Astrocyte (in vitro differentiated cells and primary cell): ENCODE measurements at regions not wholly inside any gene's neighbourhood (a gene's known extent, or its start where the extent isn't known, plus 50 kb on each side); places are given as distances from the start of the nearest gene placed in this dataset.

Experiments
- DNase-seq: peaks from one replicate; pipeline ENCODE4 v3.0.0-alpha.2; 2010; ENCODE audit warnings: low read depth
- FAIRE-seq: peaks from 2 replicates; lab custom pipeline; 2011; peaks lifted over from hg19 to GRCh38; lab: Jason Lieb, UNC
- H2AFZ ChIP-seq: 2 replicates; pipeline ENCODE4 v1.6.0; 2012; ENCODE audit warnings: low read depth, low read length, inconsistent platforms
- H3K27ac ChIP-seq: 2 replicates; pipeline ENCODE4 v1.5.1; 2011; ENCODE audit warnings: low read depth, low read length, inconsistent platforms
- H3K27me3 ChIP-seq: 2 replicates; pipeline ENCODE4 v1.6.0; 2011; ENCODE audit warnings: low read length, inconsistent platforms; ENCODE audit not compliant: insufficient read depth
- H3K36me3 ChIP-seq: 2 replicates; pipeline ENCODE4 v1.5.1; 2011; ENCODE audit warnings: low read length, inconsistent platforms; ENCODE audit not compliant: insufficient read depth
- H3K4me1 ChIP-seq: 2 replicates; pipeline ENCODE4 v1.5.1; 2011; ENCODE audit warnings: low read length, inconsistent platforms; ENCODE audit not compliant: insufficient read depth
- H3K4me2 ChIP-seq: 2 replicates; pipeline ENCODE4 v1.6.0; 2012; ENCODE audit warnings: low read length, inconsistent platforms
- H3K4me3 ChIP-seq: 2 replicates; pipeline ENCODE4 v1.5.1; 2011; ENCODE audit warnings: low read depth, mild to moderate bottlenecking, low read length, inconsistent platforms; ENCODE audit not compliant: insufficient read depth
- H3K79me2 ChIP-seq: 2 replicates; pipeline ENCODE4 v1.6.0; 2012; ENCODE audit warnings: mild to moderate bottlenecking, low read length, inconsistent platforms; ENCODE audit not compliant: insufficient read depth
- H3K9ac ChIP-seq: 2 replicates; pipeline ENCODE4 v1.6.0; 2012; ENCODE audit warnings: mild to moderate bottlenecking, low read length, inconsistent platforms
- H3K9me3 ChIP-seq: 2 replicates; pipeline ENCODE4 v1.5.1; 2012; ENCODE audit warnings: low read depth, mild to moderate bottlenecking, low read length, inconsistent platforms; ENCODE audit not compliant: insufficient read depth
- H4K20me1 ChIP-seq: 2 replicates; pipeline ENCODE4 v1.6.0; 2012; ENCODE audit warnings: low read length, inconsistent platforms; ENCODE audit not compliant: insufficient read depth
- H3K27ac Mint-ChIP-seq: one replicate; pipeline ENCODE4 v1.8.0; 2021; ENCODE audit warnings: mild to moderate bottlenecking, mixed read lengths; ENCODE audit not compliant: unreplicated experiment
- H3K27me3 Mint-ChIP-seq: one replicate; pipeline ENCODE4 v1.8.0; 2021; ENCODE audit warnings: low read depth, mixed read lengths; ENCODE audit not compliant: unreplicated experiment
- H3K36me3 Mint-ChIP-seq: one replicate; pipeline ENCODE4 v1.8.0; 2021; ENCODE audit warnings: low read depth, mixed read lengths; ENCODE audit not compliant: unreplicated experiment
- H3K4me1 Mint-ChIP-seq: one replicate; pipeline ENCODE4 v1.8.0; 2021; ENCODE audit warnings: low read depth, mixed read lengths; ENCODE audit not compliant: unreplicated experiment
- H3K4me3 Mint-ChIP-seq: one replicate; pipeline ENCODE4 v1.8.0; 2021; ENCODE audit warnings: mild to moderate bottlenecking, moderate library complexity, mixed read lengths; ENCODE audit not compliant: unreplicated experiment
- H3K9me3 Mint-ChIP-seq: one replicate; pipeline ENCODE4 v1.8.0; 2021; ENCODE audit warnings: mild to moderate bottlenecking, mixed read lengths; ENCODE audit not compliant: unreplicated experiment
- EZH2 ChIP-seq: IDR thresholded peaks from 2 replicates; pipeline ENCODE4 v1.6.1; 2012; ENCODE audit warnings: mild to moderate bottlenecking, low read length, inconsistent platforms; ENCODE audit not compliant: insufficient read depth
- TF ChIP-seq, protein P1 (sequence below): IDR thresholded peaks from 2 replicates; pipeline ENCODE4 v1.5.1; 2011; ENCODE audit warnings: low read depth, mild to moderate bottlenecking, inconsistent platforms, low read length, moderate library complexity; ENCODE audit not compliant: insufficient read depth

DNA sequence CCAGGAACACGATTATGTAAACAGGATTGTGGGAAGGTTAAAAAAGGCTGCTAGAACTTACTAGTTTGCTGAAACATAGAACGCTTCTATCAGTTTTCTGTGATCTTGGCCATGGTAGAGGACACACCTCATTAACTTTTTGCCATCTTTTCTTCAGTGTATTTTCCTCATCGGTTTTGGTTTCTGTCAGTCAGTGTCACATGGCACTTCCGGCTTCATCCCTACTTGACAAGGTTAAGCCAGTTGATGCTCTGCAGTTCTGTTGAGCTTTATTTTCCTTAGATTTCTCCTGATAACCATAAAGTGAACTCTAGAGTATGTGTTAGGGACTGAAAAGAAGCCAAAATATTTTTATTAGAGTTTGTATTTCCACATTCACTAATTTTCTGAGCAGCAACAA is 147.5 kb downstream of the NDFIP2 start:
- DNase-seq (no peak), FAIRE-seq (peak; percentile 47)
- H3K9me3 ChIP-seq = no peaks in the 10 kb centered on the region
- no peak overlapping the region for H2AFZ ChIP-seq
- Mint-ChIP-seq H3K4me1 (peaks cover 6% of the 10 kb centered on the region), H3K27me3 (no peaks in the 10 kb centered on the region), H3K9me3 (peaks cover 2% of the 10 kb centered on the region), H3K27ac (no peak overlapping the region), H3K4me3 (no peak overlapping the region), H3K36me3 (no peaks in the 10 kb centered on the region)
- H3K9ac ChIP-seq = no peak overlapping the region
- no peak overlapping the region for H3K4me2 ChIP-seq
- no peak overlapping the region for H3K4me3 ChIP-seq
- TF ChIP-seq EZH2 = no peak
- TF ChIP-seq, protein P1, sequence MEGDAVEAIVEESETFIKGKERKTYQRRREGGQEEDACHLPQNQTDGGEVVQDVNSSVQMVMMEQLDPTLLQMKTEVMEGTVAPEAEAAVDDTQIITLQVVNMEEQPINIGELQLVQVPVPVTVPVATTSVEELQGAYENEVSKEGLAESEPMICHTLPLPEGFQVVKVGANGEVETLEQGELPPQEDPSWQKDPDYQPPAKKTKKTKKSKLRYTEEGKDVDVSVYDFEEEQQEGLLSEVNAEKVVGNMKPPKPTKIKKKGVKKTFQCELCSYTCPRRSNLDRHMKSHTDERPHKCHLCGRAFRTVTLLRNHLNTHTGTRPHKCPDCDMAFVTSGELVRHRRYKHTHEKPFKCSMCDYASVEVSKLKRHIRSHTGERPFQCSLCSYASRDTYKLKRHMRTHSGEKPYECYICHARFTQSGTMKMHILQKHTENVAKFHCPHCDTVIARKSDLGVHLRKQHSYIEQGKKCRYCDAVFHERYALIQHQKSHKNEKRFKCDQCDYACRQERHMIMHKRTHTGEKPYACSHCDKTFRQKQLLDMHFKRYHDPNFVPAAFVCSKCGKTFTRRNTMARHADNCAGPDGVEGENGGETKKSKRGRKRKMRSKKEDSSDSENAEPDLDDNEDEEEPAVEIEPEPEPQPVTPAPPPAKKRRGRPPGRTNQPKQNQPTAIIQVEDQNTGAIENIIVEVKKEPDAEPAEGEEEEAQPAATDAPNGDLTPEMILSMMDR = no peak
- H3K36me3 ChIP-seq = no peaks in the 10 kb centered on the region
- no peak overlapping the region for H3K27ac ChIP-seq
- no peaks in the 10 kb centered on the region for H3K79me2 ChIP-seq
- H3K27me3 ChIP-seq = no peaks in the 10 kb centered on the region
- H3K4me1 ChIP-seq = no peaks in the 10 kb centered on the region
- no peaks in the 10 kb centered on the region for H4K20me1 ChIP-seq

DNA sequence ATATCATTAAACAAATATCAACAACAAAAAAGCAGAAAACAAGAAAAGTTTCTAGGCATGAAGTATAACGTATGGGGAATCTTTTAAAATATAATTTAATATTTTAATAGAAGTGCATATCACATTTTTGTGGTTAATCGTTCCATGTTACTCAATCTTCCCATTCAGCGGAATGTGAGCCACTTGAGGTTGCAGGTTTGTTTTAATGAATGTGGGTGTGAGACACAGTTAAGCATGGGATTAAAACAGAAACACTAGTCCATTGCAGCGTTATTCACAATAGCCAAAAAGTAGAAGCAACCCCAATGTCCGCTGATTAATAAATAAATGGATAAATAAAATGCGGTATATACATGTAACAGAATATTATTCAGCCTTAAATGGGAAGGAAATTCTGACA is 146.0 kb downstream of the NDFIP2 start:
- Histone ChIP-seq H3K36me3 (no peaks in the 10 kb centered on the region), H2AFZ (no peak overlapping the region), H3K4me2 (no peak overlapping the region), H3K79me2 (no peaks in the 10 kb centered on the region), H3K27ac (no peak overlapping the region), H3K27me3 (no peaks in the 10 kb centered on the region), H4K20me1 (no peaks in the 10 kb centered on the region), H3K9me3 (no peaks in the 10 kb centered on the region), H3K4me1 (no peaks in the 10 kb centered on the region), H3K9ac (no peak overlapping the region), H3K4me3 (no peak overlapping the region)
- TF ChIP-seq, protein P1 = no peak
- no peak for TF ChIP-seq EZH2
- no peak overlapping the region for H3K4me3 Mint-ChIP-seq
- FAIRE-seq = no peak
- DNase-seq = peak; percentile 12
- H3K27ac Mint-ChIP-seq = no peak overlapping the region
- no peaks in the 10 kb centered on the region for H3K27me3 Mint-ChIP-seq
- peaks cover 7% of the 10 kb centered on the region for H3K4me1 Mint-ChIP-seq
- H3K9me3 Mint-ChIP-seq = peaks cover 2% of the 10 kb centered on the region
- no peaks in the 10 kb centered on the region for H3K36me3 Mint-ChIP-seq

DNA sequence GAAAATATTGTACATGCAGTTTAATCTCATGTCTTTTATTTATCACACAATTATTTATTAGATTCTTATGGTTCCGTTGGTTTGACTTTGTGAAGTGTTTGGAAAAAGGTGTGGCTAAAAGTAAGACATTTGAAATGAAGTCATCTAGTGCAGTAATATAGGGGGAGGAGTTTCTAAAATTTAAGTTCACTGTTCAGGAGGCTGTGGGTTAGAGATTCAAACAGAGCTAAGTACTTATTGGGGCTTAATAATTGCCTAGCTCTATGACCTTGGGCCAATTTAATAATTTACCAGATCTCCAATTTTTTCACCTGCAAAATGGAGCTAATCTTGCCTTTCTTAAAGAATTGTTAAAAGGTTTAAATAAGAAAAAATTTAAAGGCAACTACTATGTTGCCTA is 144.6 kb downstream of the NDFIP2 start:
- Mint-ChIP-seq H3K4me1 (peaks cover 4% of the 10 kb centered on the region), H3K9me3 (peaks cover 2% of the 10 kb centered on the region), H3K36me3 (no peaks in the 10 kb centered on the region), H3K4me3 (no peak overlapping the region), H3K27ac (no peak overlapping the region), H3K27me3 (no peaks in the 10 kb centered on the region)
- FAIRE-seq (no peak), DNase-seq (no peak)
- no peak overlapping the region for H2AFZ ChIP-seq
- TF ChIP-seq EZH2 = no peak
- TF ChIP-seq, protein P1 = no peak
- H3K9ac ChIP-seq = no peak overlapping the region
- H3K9me3 ChIP-seq = no peaks in the 10 kb centered on the region
- H3K4me3 ChIP-seq = no peak overlapping the region
- no peaks in the 10 kb centered on the region for H3K36me3 ChIP-seq
- H4K20me1 ChIP-seq = no peaks in the 10 kb centered on the region
- no peaks in the 10 kb centered on the region for H3K4me1 ChIP-seq
- no peaks in the 10 kb centered on the region for H3K79me2 ChIP-seq
- no peak overlapping the region for H3K27ac ChIP-seq
- no peak overlapping the region for H3K4me2 ChIP-seq
- no peaks in the 10 kb centered on the region for H3K27me3 ChIP-seq
